GM21723 (cell line): ENCODE measurements at regions not wholly inside any gene's neighbourhood (a gene's known extent, or its start where the extent isn't known, plus 50 kb on each side); places are given as distances from the start of the nearest gene placed in this dataset.

ENCODE experiments used
- ATAC-seq: cut with Tn5 transposase; IDR thresholded peaks from one replicate; pipeline ENCODE4 v1.9.1; 2021; ENCODE audit warnings: mild to moderate bottlenecking, moderate library complexity; ENCODE audit not compliant: unreplicated experiment

GRCh38 chr3:24033818-24034217 lies 88.7 kb downstream of the NR1D2 start:
- ATAC-seq: no peak

- no peak for ATAC-seq
Observed at GRCh38 chr3:24034464-24034863, 89.4 kb downstream of the NR1D2 start.

GRCh38 chr3:24037971-24038370 lies 92.9 kb downstream of the NR1D2 start:
- no peak for ATAC-seq

GRCh38 chr3:24040311-24040710 lies 95.2 kb downstream of the NR1D2 start:
- no peak for ATAC-seq

GRCh38 chr3:24042174-24043059 lies 97.3 kb downstream of the NR1D2 start:
- no peak for ATAC-seq

- ATAC-seq: no peak
Observed at GRCh38 chr3:24043168-24043567, 98.1 kb downstream of the NR1D2 start.

- no peak for ATAC-seq
Observed at GRCh38 chr3:24043985-24044384, 98.9 kb downstream of the NR1D2 start.

- ATAC-seq: no peak
Observed at GRCh38 chr3:24046214-24046613, 101.1 kb downstream of the NR1D2 start.

- peak; percentile 28 for ATAC-seq
Observed at GRCh38 chr3:24047513-24047912, 102.4 kb downstream of the NR1D2 start.

GRCh38 chr3:24048843-24049242 lies 103.8 kb downstream of the NR1D2 start:
- no peak for ATAC-seq

GRCh38 chr3:24052446-24052845 lies 107.4 kb downstream of the NR1D2 start:
- ATAC-seq: no peak

- no peak for ATAC-seq
Observed at GRCh38 chr3:24058940-24059705, 114.0 kb downstream of the NR1D2 start.

GRCh38 chr3:24060055-24060454 lies 115.0 kb downstream of the NR1D2 start:
- ATAC-seq: no peak

- ATAC-seq: no peak
Observed at GRCh38 chr3:24062916-24063315, 117.8 kb downstream of the NR1D2 start.
